ENCODE measurements at regions not wholly inside any gene's neighbourhood (a gene's known extent, or its start where the extent isn't known, plus 50 kb on each side); places are given as distances from the start of the nearest gene placed in this dataset.

- 88% methylated on average over 4 of the region's 4 CpGs for WGBS (ENCODE audit: insufficient coverage, low lambda C conversion rate)
- no peaks in the 10 kb centered on the region for H3K9me3 ChIP-seq (ENCODE audit: control insufficient read depth, low read depth, low read length)
- no peak overlapping the region for H3K27ac ChIP-seq (ENCODE audit: low read length)
- DNase-seq = no peak
- no peaks in the 10 kb centered on the region for H3K27me3 ChIP-seq (ENCODE audit: control insufficient read depth, insufficient read depth, low read length)
- no peaks in the 10 kb centered on the region for H3K4me1 ChIP-seq (ENCODE audit: control insufficient read depth, insufficient read depth, low read length)
- H3K36me3 ChIP-seq (ENCODE audit: control insufficient read depth, insufficient read depth, low read length) = no peaks in the 10 kb centered on the region
- H3K4me3 ChIP-seq (ENCODE audit: low read length) = no peak overlapping the region
Measured at GRCh38 chr1:189563784-189564183, 913.9 kb downstream of the BRINP3 start.

- no peak overlapping the region for H3K4me3 ChIP-seq (ENCODE audit: low read length)
- DNase-seq = no peak
- H3K9me3 ChIP-seq (ENCODE audit: control insufficient read depth, low read depth, low read length) = no peaks in the 10 kb centered on the region
- no peaks in the 10 kb centered on the region for H3K36me3 ChIP-seq (ENCODE audit: control insufficient read depth, insufficient read depth, low read length)
- no peaks in the 10 kb centered on the region for H3K4me1 ChIP-seq (ENCODE audit: control insufficient read depth, insufficient read depth, low read length)
- H3K27ac ChIP-seq (ENCODE audit: low read length) = no peak overlapping the region
- 29% methylated on average over 1 of the region's 1 CpG for WGBS (ENCODE audit: insufficient coverage, low lambda C conversion rate)
- H3K27me3 ChIP-seq (ENCODE audit: control insufficient read depth, insufficient read depth, low read length) = no peaks in the 10 kb centered on the region
Measured at GRCh38 chr1:189567890-189568289, 909.8 kb downstream of the BRINP3 start.

GRCh38 chr1:189596197-189596596, 881.5 kb downstream of the BRINP3 start:
- Histone ChIP-seq H3K36me3 (ENCODE audit: control insufficient read depth, insufficient read depth, low read length) (no peaks in the 10 kb centered on the region), H3K9me3 (ENCODE audit: control insufficient read depth, low read depth, low read length) (no peaks in the 10 kb centered on the region), H3K27me3 (ENCODE audit: control insufficient read depth, insufficient read depth, low read length) (no peaks in the 10 kb centered on the region), H3K4me1 (ENCODE audit: control insufficient read depth, insufficient read depth, low read length) (no peaks in the 10 kb centered on the region), H3K27ac (ENCODE audit: low read length) (no peak overlapping the region), H3K4me3 (ENCODE audit: low read length) (no peak overlapping the region)
- DNase-seq = no peak
- 73% methylated on average over 1 of the region's 1 CpG for WGBS (ENCODE audit: insufficient coverage, low lambda C conversion rate)

- Histone ChIP-seq H3K27ac (ENCODE audit: low read length) (no peak overlapping the region), H3K4me3 (ENCODE audit: low read length) (no peak overlapping the region), H3K27me3 (ENCODE audit: control insufficient read depth, insufficient read depth, low read length) (no peaks in the 10 kb centered on the region), H3K9me3 (ENCODE audit: control insufficient read depth, low read depth, low read length) (no peaks in the 10 kb centered on the region), H3K36me3 (ENCODE audit: control insufficient read depth, insufficient read depth, low read length) (no peaks in the 10 kb centered on the region), H3K4me1 (ENCODE audit: control insufficient read depth, insufficient read depth, low read length) (no peaks in the 10 kb centered on the region)
- WGBS (ENCODE audit: insufficient coverage, low lambda C conversion rate) = no CpG with 5 or more reads among the region's 3 CpGs
- no peak for DNase-seq
Measured at GRCh38 chr1:189597083-189597482, 880.6 kb downstream of the BRINP3 start.

- H3K36me3 ChIP-seq (ENCODE audit: control insufficient read depth, insufficient read depth, low read length) = no peaks in the 10 kb centered on the region
- no peaks in the 10 kb centered on the region for H3K9me3 ChIP-seq (ENCODE audit: control insufficient read depth, low read depth, low read length)
- H3K4me3 ChIP-seq (ENCODE audit: low read length) = no peak overlapping the region
- no peaks in the 10 kb centered on the region for H3K4me1 ChIP-seq (ENCODE audit: control insufficient read depth, insufficient read depth, low read length)
- DNase-seq = peak; percentile 16 to 66
- no peak overlapping the region for H3K27ac ChIP-seq (ENCODE audit: low read length)
- 40% methylated on average over 2 of the region's 2 CpGs for WGBS (ENCODE audit: insufficient coverage, low lambda C conversion rate)
- H3K27me3 ChIP-seq (ENCODE audit: control insufficient read depth, insufficient read depth, low read length) = no peaks in the 10 kb centered on the region
Measured at GRCh38 chr1:189605226-189605625, 872.4 kb downstream of the BRINP3 start.

GRCh38 chr1:189606047-189606446, 871.6 kb downstream of the BRINP3 start:
- Histone ChIP-seq H3K36me3 (ENCODE audit: control insufficient read depth, insufficient read depth, low read length) (no peaks in the 10 kb centered on the region), H3K4me3 (ENCODE audit: low read length) (no peak overlapping the region), H3K27me3 (ENCODE audit: control insufficient read depth, insufficient read depth, low read length) (no peaks in the 10 kb centered on the region), H3K4me1 (ENCODE audit: control insufficient read depth, insufficient read depth, low read length) (no peaks in the 10 kb centered on the region), H3K9me3 (ENCODE audit: control insufficient read depth, low read depth, low read length) (no peaks in the 10 kb centered on the region), H3K27ac (ENCODE audit: low read length) (no peak overlapping the region)
- WGBS (ENCODE audit: insufficient coverage, low lambda C conversion rate) = no CpG with 5 or more reads among the region's 6 CpGs
- DNase-seq = peak in 1 of 2 donors; percentile 2

- H3K27me3 ChIP-seq (ENCODE audit: control insufficient read depth, insufficient read depth, low read length) = no peaks in the 10 kb centered on the region
- no peak for DNase-seq
- no peaks in the 10 kb centered on the region for H3K9me3 ChIP-seq (ENCODE audit: control insufficient read depth, low read depth, low read length)
- H3K4me3 ChIP-seq (ENCODE audit: low read length) = no peak overlapping the region
- no peaks in the 10 kb centered on the region for H3K36me3 ChIP-seq (ENCODE audit: control insufficient read depth, insufficient read depth, low read length)
- H3K27ac ChIP-seq (ENCODE audit: low read length) = no peak overlapping the region
- no peaks in the 10 kb centered on the region for H3K4me1 ChIP-seq (ENCODE audit: control insufficient read depth, insufficient read depth, low read length)
- WGBS (ENCODE audit: insufficient coverage, low lambda C conversion rate) = 78% methylated on average over 2 of the region's 2 CpGs
Measured at GRCh38 chr1:189606795-189607476, 870.7 kb downstream of the BRINP3 start.

GRCh38 chr1:189607477-189608096, 870.1 kb downstream of the BRINP3 start:
- 100% methylated on average over 1 of the region's 1 CpG for WGBS (ENCODE audit: insufficient coverage, low lambda C conversion rate)
- DNase-seq = peak in 1 of 2 donors; percentile 7
- no peaks in the 10 kb centered on the region for H3K9me3 ChIP-seq (ENCODE audit: control insufficient read depth, low read depth, low read length)
- H3K4me3 ChIP-seq (ENCODE audit: low read length) = no peak overlapping the region
- no peaks in the 10 kb centered on the region for H3K27me3 ChIP-seq (ENCODE audit: control insufficient read depth, insufficient read depth, low read length)
- H3K27ac ChIP-seq (ENCODE audit: low read length) = no peak overlapping the region
- H3K36me3 ChIP-seq (ENCODE audit: control insufficient read depth, insufficient read depth, low read length) = no peaks in the 10 kb centered on the region
- H3K4me1 ChIP-seq (ENCODE audit: control insufficient read depth, insufficient read depth, low read length) = no peaks in the 10 kb centered on the region

GRCh38 chr1:189609167-189609566, 868.5 kb downstream of the BRINP3 start:
- no peaks in the 10 kb centered on the region for H3K27me3 ChIP-seq (ENCODE audit: control insufficient read depth, insufficient read depth, low read length)
- no peak overlapping the region for H3K4me3 ChIP-seq (ENCODE audit: low read length)
- H3K36me3 ChIP-seq (ENCODE audit: control insufficient read depth, insufficient read depth, low read length) = no peaks in the 10 kb centered on the region
- H3K4me1 ChIP-seq (ENCODE audit: control insufficient read depth, insufficient read depth, low read length) = no peaks in the 10 kb centered on the region
- no peak overlapping the region for H3K27ac ChIP-seq (ENCODE audit: low read length)
- no peaks in the 10 kb centered on the region for H3K9me3 ChIP-seq (ENCODE audit: control insufficient read depth, low read depth, low read length)
- no peak for DNase-seq
- WGBS (ENCODE audit: insufficient coverage, low lambda C conversion rate) = no CpG with 5 or more reads among the region's 2 CpGs

- no peak overlapping the region for H3K4me3 ChIP-seq (ENCODE audit: low read length)
- no peaks in the 10 kb centered on the region for H3K36me3 ChIP-seq (ENCODE audit: control insufficient read depth, insufficient read depth, low read length)
- H3K9me3 ChIP-seq (ENCODE audit: control insufficient read depth, low read depth, low read length) = no peaks in the 10 kb centered on the region
- H3K27ac ChIP-seq (ENCODE audit: low read length) = no peak overlapping the region
- H3K4me1 ChIP-seq (ENCODE audit: control insufficient read depth, insufficient read depth, low read length) = no peaks in the 10 kb centered on the region
- WGBS (ENCODE audit: insufficient coverage, low lambda C conversion rate) = 100% methylated on average over 1 of the region's 5 CpGs
- no peak for DNase-seq
- no peaks in the 10 kb centered on the region for H3K27me3 ChIP-seq (ENCODE audit: control insufficient read depth, insufficient read depth, low read length)
Measured at GRCh38 chr1:189616893-189617292, 860.8 kb downstream of the BRINP3 start.
